Common myeloid progenitor, CD34-positive (primary cell): ENCODE measurements at regions not wholly inside any gene's neighbourhood (a gene's known extent, or its start where the extent isn't known, plus 50 kb on each side); places are given as distances from the start of the nearest gene placed in this dataset.

Experiments used
- CTCF ChIA-PET: fragments of 350-600 bp; sonication (Branson Sonifier 250); formaldehyde crosslinking; loops from one replicate; lab custom pipeline; 2021; ENCODE audit warnings: antibody characterized with exemption; lab: Charles Lee
- POLR2A ChIA-PET: fragments of 350-600 bp; sonication (Branson Sonifier 250); formaldehyde crosslinking; loops from one replicate; lab custom pipeline; 2021; ENCODE audit warnings: antibody characterized with exemption; lab: Charles Lee
- DNase-seq, 3 donors: peaks; one replicate each; pipeline versions ENCODE4 v3.0.0 to v3.0.0-alpha.2; 2013
- H3K27ac ChIP-seq, 2 experiments: 1 replicate in 1 of 2; 2 replicates in 1 of 2; pipeline ENCODE4 v1.7.0; 2013; ENCODE audit warnings: inconsistent platforms in 2 of 2, low read length in 2 of 2, mild to moderate bottlenecking in 2 of 2, low read depth in 1 of 2, moderate library complexity in 1 of 2; ENCODE audit not compliant: severe bottlenecking in 2 of 2, insufficient read depth in 1 of 2, poor library complexity in 1 of 2
- H3K27me3 ChIP-seq, 5 experiments: replicated peaks in 2 of 5; 1 replicate in 3 of 5; 2 replicates in 2 of 5; pipeline versions ENCODE4 v1.6.1 to v1.7.0; 2013; ENCODE audit warnings: low read length in 4 of 5, mild to moderate bottlenecking in 2 of 5, moderate library complexity in 2 of 5, inconsistent platforms in 1 of 5; ENCODE audit not compliant: insufficient read depth in 5 of 5, control insufficient read depth in 4 of 5
- H3K36me3 ChIP-seq, 4 experiments: 1 replicate in 2 of 4; 2 replicates in 2 of 4; pipeline versions ENCODE4 v1.6.1 to v1.7.0; 2013; ENCODE audit warnings: low read length in 3 of 4, control low read depth in 1 of 4, mild to moderate bottlenecking in 1 of 4; ENCODE audit not compliant: control insufficient read depth in 4 of 4, insufficient read depth in 4 of 4
- H3K4me1 ChIP-seq, 4 experiments: 1 replicate in 3 of 4; 2 replicates in 1 of 4; pipeline versions ENCODE4 v1.6.1 to v1.7.1; 2013; ENCODE audit warnings: low read length in 3 of 4, mild to moderate bottlenecking in 3 of 4, control low read depth in 1 of 4, inconsistent platforms in 1 of 4, moderate library complexity in 1 of 4; ENCODE audit not compliant: control insufficient read depth in 4 of 4, insufficient read depth in 4 of 4; ENCODE audit errors: control extremely low read depth in 1 of 4
- H3K4me3 ChIP-seq, 7 experiments: 1 replicate in 4 of 7; 2 replicates in 3 of 7; pipeline versions ENCODE4 v1.5.1 to v1.7.0; 2013; ENCODE audit warnings: mild to moderate bottlenecking in 7 of 7, low read length in 6 of 7, moderate library complexity in 6 of 7, inconsistent platforms in 2 of 7, low read depth in 2 of 7, control low read depth in 1 of 7; ENCODE audit not compliant: insufficient read depth in 4 of 7, control insufficient read depth in 1 of 7; ENCODE audit errors: extremely low read depth in 1 of 7
- H3K9me3 ChIP-seq, 5 experiments: 1 replicate in 4 of 5; 2 replicates in 1 of 5; pipeline versions ENCODE4 v1.6.1 to v1.7.1; 2013; ENCODE audit warnings: low read length in 4 of 5, mild to moderate bottlenecking in 2 of 5, inconsistent platforms in 1 of 5, low read depth in 1 of 5, moderate library complexity in 1 of 5; ENCODE audit not compliant: control insufficient read depth in 4 of 5, insufficient read depth in 2 of 5; ENCODE audit errors: control extremely low read depth in 1 of 5
- WGBS: methylation state at CpG from one replicate; pipeline ENCODE4 v1.1.5; 2013; ENCODE audit not compliant: insufficient coverage; 5-methylcytosine and 5-hydroxymethylcytosine counted together

- H3K9me3 ChIP-seq: peaks cover 0 to 2% (median 0%) of the 10 kb centered on the region in 5 experiments
- H3K4me3 ChIP-seq: no peak overlapping the region
- CTCF ChIA-PET: no interaction called here
- no peak overlapping the region for H3K27ac ChIP-seq
- no peak for DNase-seq
- no peaks in the 10 kb centered on the region for H3K27me3 ChIP-seq
- 68% methylated on average over 4 of the region's 4 CpGs for WGBS
- H3K4me1 ChIP-seq: no peaks in the 10 kb centered on the region
- POLR2A ChIA-PET: no interaction called here
- H3K36me3 ChIP-seq: no peaks in the 10 kb centered on the region
Observed at GRCh38 chr18:73043211-73043610, 175.4 kb upstream of the NETO1 start.

- POLR2A ChIA-PET: no interaction called here
- WGBS: 93% methylated on average over 3 of the region's 4 CpGs
Observed at GRCh38 chr18:73040247-73040646, 172.5 kb upstream of the NETO1 start.

GRCh38 chr18:73038336-73038735 is 170.5 kb upstream of the NETO1 start:
- 100% methylated on average over 1 of the region's 5 CpGs for WGBS
- DNase-seq: no peak
- Histone ChIP-seq H3K36me3 (no peaks in the 10 kb centered on the region), H3K27ac (no peak overlapping the region), H3K9me3 (peaks cover 0 to 2% (median 0%) of the 10 kb centered on the region in 5 experiments), H3K4me3 (no peak overlapping the region), H3K4me1 (no peaks in the 10 kb centered on the region), H3K27me3 (no peaks in the 10 kb centered on the region)
- POLR2A ChIA-PET: no interaction called here
- CTCF ChIA-PET: no interaction called here

More at GRCh38 chr18:73040247-73040646, 172.5 kb upstream of the NETO1 start:
- Histone ChIP-seq H3K9me3 (peaks cover 0 to 2% (median 0%) of the 10 kb centered on the region in 5 experiments), H3K4me1 (no peaks in the 10 kb centered on the region), H3K4me3 (no peak overlapping the region), H3K27ac (no peak overlapping the region), H3K27me3 (no peaks in the 10 kb centered on the region), H3K36me3 (no peaks in the 10 kb centered on the region)
- CTCF ChIA-PET: no interaction called here
- DNase-seq: no peak

- CTCF ChIA-PET: no interaction called here
- no peaks in the 10 kb centered on the region for H3K27me3 ChIP-seq
- DNase-seq: no peak
- no peaks in the 10 kb centered on the region for H3K36me3 ChIP-seq
- no peak overlapping the region for H3K4me3 ChIP-seq
- 94% methylated on average over 4 of the region's 4 CpGs for WGBS
- H3K27ac ChIP-seq: no peak overlapping the region
- peaks cover 0 to 6% (median 4%) of the 10 kb centered on the region in 5 experiments for H3K9me3 ChIP-seq
- POLR2A ChIA-PET: no interaction called here
- H3K4me1 ChIP-seq: no peaks in the 10 kb centered on the region
Observed at GRCh38 chr18:73023975-73024374, 156.2 kb upstream of the NETO1 start.

- no peaks in the 10 kb centered on the region for H3K27me3 ChIP-seq
- POLR2A ChIA-PET: no interaction called here
- no peaks in the 10 kb centered on the region for H3K9me3 ChIP-seq
- no peak overlapping the region for H3K4me3 ChIP-seq
- no peaks in the 10 kb centered on the region for H3K36me3 ChIP-seq
- WGBS: 0% methylated on average over 3 of the region's 4 CpGs
- peaks cover 7 to 25% (median 13%) of the 10 kb centered on the region in 4 experiments for H3K4me1 ChIP-seq
- DNase-seq: peak; percentile 34 to 90 (median 77)
- CTCF ChIA-PET: no interaction called here
- no peak overlapping the region for H3K27ac ChIP-seq
Observed at GRCh38 chr18:73009691-73010090, 141.9 kb upstream of the NETO1 start.

GRCh38 chr18:73007915-73008308 is 140.1 kb upstream of the NETO1 start:
- CTCF ChIA-PET: no interaction called here
- no peak overlapping the region for H3K27ac ChIP-seq

GRCh38 chr18:73007195-73007914 is 139.6 kb upstream of the NETO1 start:
- POLR2A ChIA-PET: no interaction called here
- WGBS: 25% methylated on average over 4 of the region's 6 CpGs
- CTCF ChIA-PET: no interaction called here
- Histone ChIP-seq H3K27me3 (no peaks in the 10 kb centered on the region), H3K27ac (no peak overlapping the region), H3K4me1 (peaks cover 7 to 25% (median 13%) of the 10 kb centered on the region in 4 experiments), H3K4me3 (peak overlapping the region in 1 of 7 experiments; percentile 20), H3K9me3 (no peaks in the 10 kb centered on the region), H3K36me3 (no peaks in the 10 kb centered on the region)
- DNase-seq: peak in 2 of 3 donors; percentile 31

More at GRCh38 chr18:73007915-73008308, 140.1 kb upstream of the NETO1 start:
- Histone ChIP-seq H3K27me3 (no peaks in the 10 kb centered on the region), H3K4me3 (no peak overlapping the region), H3K36me3 (no peaks in the 10 kb centered on the region), H3K9me3 (no peaks in the 10 kb centered on the region), H3K4me1 (peaks cover 7 to 25% (median 13%) of the 10 kb centered on the region in 4 experiments)
- no peak for DNase-seq
- POLR2A ChIA-PET: no interaction called here
- 95% methylated on average over 3 of the region's 4 CpGs for WGBS
